Osteocyte (in vitro differentiated cells): ENCODE measurements at regions not wholly inside any gene's neighbourhood (a gene's known extent, or its start where the extent isn't known, plus 50 kb on each side); places are given as distances from the start of the nearest gene placed in this dataset.

Experiments used
- DNase-seq: peaks from one replicate; pipeline ENCODE4 v3.0.0; 2021; ENCODE audit warnings: mixed read lengths; ENCODE audit not compliant: unreplicated experiment; ENCODE audit errors: extremely low spot score
- H3K27ac Mint-ChIP-seq: one replicate; pipeline ENCODE4 v1.8.0; 2021; ENCODE audit warnings: mild to moderate bottlenecking, mixed read lengths; ENCODE audit not compliant: unreplicated experiment
- H3K27me3 Mint-ChIP-seq: one replicate; pipeline ENCODE4 v1.8.0; 2021; ENCODE audit warnings: mixed read lengths; ENCODE audit not compliant: unreplicated experiment
- H3K36me3 Mint-ChIP-seq: one replicate; pipeline ENCODE4 v1.8.0; 2021; ENCODE audit warnings: mixed read lengths; ENCODE audit not compliant: unreplicated experiment
- H3K4me1 Mint-ChIP-seq: one replicate; pipeline ENCODE4 v1.8.0; 2021; ENCODE audit warnings: mixed read lengths; ENCODE audit not compliant: unreplicated experiment
- H3K4me3 Mint-ChIP-seq: one replicate; pipeline ENCODE4 v1.8.0; 2021; ENCODE audit warnings: mild to moderate bottlenecking, moderate library complexity, mixed read lengths; ENCODE audit not compliant: unreplicated experiment
- H3K9me3 Mint-ChIP-seq: one replicate; pipeline ENCODE4 v1.8.0; 2021; ENCODE audit warnings: mixed read lengths; ENCODE audit not compliant: unreplicated experiment
- CTCF ChIP-seq: fragments of 200-600 bp; sonication (generic); IDR thresholded peaks from 2 replicates; pipeline ENCODE4 v1.5.0; 2021; ENCODE audit warnings: antibody characterized with exemption, mild to moderate bottlenecking, moderate library complexity

- no peak overlapping the region for H3K27ac Mint-ChIP-seq
- no peak for DNase-seq
- H3K9me3 Mint-ChIP-seq: no peaks in the 10 kb centered on the region
- no peak overlapping the region for H3K4me3 Mint-ChIP-seq
- H3K36me3 Mint-ChIP-seq: no peaks in the 10 kb centered on the region
- no peaks in the 10 kb centered on the region for H3K4me1 Mint-ChIP-seq
- TF ChIP-seq CTCF: no peak
- peaks cover 2% of the 10 kb centered on the region for H3K27me3 Mint-ChIP-seq
Observed at GRCh38 chr4:42262701-42263490, 110.4 kb upstream of the BEND4 start.

- peak; percentile 83 for DNase-seq
- no peaks in the 10 kb centered on the region for H3K9me3 Mint-ChIP-seq
- H3K4me3 Mint-ChIP-seq: no peak overlapping the region
- no peaks in the 10 kb centered on the region for H3K27me3 Mint-ChIP-seq
- no peak for TF ChIP-seq CTCF
- no peaks in the 10 kb centered on the region for H3K36me3 Mint-ChIP-seq
- no peaks in the 10 kb centered on the region for H3K4me1 Mint-ChIP-seq
- no peak overlapping the region for H3K27ac Mint-ChIP-seq
Observed at GRCh38 chr4:42265782-42266602, 113.5 kb upstream of the BEND4 start.

GRCh38 chr4:42267724-42268123 is 115.3 kb upstream of the BEND4 start:
- no peaks in the 10 kb centered on the region for H3K4me1 Mint-ChIP-seq
- peaks cover 4% of the 10 kb centered on the region for H3K27me3 Mint-ChIP-seq
- TF ChIP-seq CTCF: no peak
- no peak overlapping the region for H3K27ac Mint-ChIP-seq
- no peak overlapping the region for H3K4me3 Mint-ChIP-seq
- H3K9me3 Mint-ChIP-seq: no peaks in the 10 kb centered on the region
- H3K36me3 Mint-ChIP-seq: no peaks in the 10 kb centered on the region
- DNase-seq: no peak

- Mint-ChIP-seq H3K27ac (no peak overlapping the region), H3K4me3 (no peak overlapping the region), H3K4me1 (no peaks in the 10 kb centered on the region), H3K9me3 (no peaks in the 10 kb centered on the region), H3K27me3 (peaks cover 4% of the 10 kb centered on the region), H3K36me3 (no peaks in the 10 kb centered on the region)
- no peak for DNase-seq
- no peak for TF ChIP-seq CTCF
Observed at GRCh38 chr4:42268824-42269223, 116.4 kb upstream of the BEND4 start.

- TF ChIP-seq CTCF: no peak
- peaks cover 8% of the 10 kb centered on the region for H3K27me3 Mint-ChIP-seq
- H3K36me3 Mint-ChIP-seq: no peaks in the 10 kb centered on the region
- H3K4me3 Mint-ChIP-seq: no peak overlapping the region
- DNase-seq: no peak
- no peaks in the 10 kb centered on the region for H3K4me1 Mint-ChIP-seq
- no peak overlapping the region for H3K27ac Mint-ChIP-seq
- H3K9me3 Mint-ChIP-seq: no peaks in the 10 kb centered on the region
Observed at GRCh38 chr4:42271096-42271495, 118.6 kb upstream of the BEND4 start.
